H9 (cell line): ENCODE measurements at regions not wholly inside any gene's neighbourhood (a gene's known extent, or its start where the extent isn't known, plus 50 kb on each side); places are given as distances from the start of the nearest gene placed in this dataset.

ENCODE experiments used
- DNase-seq: peaks from one replicate; pipeline ENCODE4 v3.0.0-alpha.2; 2017
- H2AFZ ChIP-seq: one replicate; pipeline ENCODE4 v1.6.1; 2013; ENCODE audit warnings: mild to moderate bottlenecking, low read length, control low read depth, moderate library complexity
- H2AK5ac ChIP-seq: 2 replicates; pipeline ENCODE4 v1.6.1; 2013; ENCODE audit warnings: low read length, control low read depth, mixed read lengths; ENCODE audit not compliant: insufficient read length
- H2BK120ac ChIP-seq: one replicate; pipeline ENCODE4 v1.6.1; 2013; ENCODE audit warnings: low read depth, mild to moderate bottlenecking, low read length, control low read depth, inconsistent platforms; ENCODE audit not compliant: poor library complexity, severe bottlenecking
- H2BK12ac ChIP-seq: 2 replicates; pipeline ENCODE4 v1.6.1; 2013; ENCODE audit warnings: low read length, control low read depth, mixed read lengths, low read depth; ENCODE audit not compliant: insufficient read length
- H2BK15ac ChIP-seq: 2 replicates; pipeline ENCODE4 v1.6.1; 2013; ENCODE audit warnings: low read depth, low read length, control low read depth
- H2BK20ac ChIP-seq: one replicate; pipeline ENCODE4 v1.6.1; 2013; ENCODE audit warnings: low read depth, mild to moderate bottlenecking, low read length, control low read depth, inconsistent platforms; ENCODE audit not compliant: poor library complexity, severe bottlenecking
- H2BK5ac ChIP-seq: 2 replicates; pipeline ENCODE4 v1.6.1; 2013; ENCODE audit warnings: low read length, control low read depth, mixed read lengths; ENCODE audit not compliant: insufficient read length
- H3K14ac ChIP-seq: 2 replicates; pipeline ENCODE4 v1.6.1; 2013; ENCODE audit warnings: low read length, control low read depth; ENCODE audit not compliant: insufficient read depth
- H3K18ac ChIP-seq: 2 replicates; pipeline ENCODE4 v1.6.1; 2013; ENCODE audit warnings: low read depth, mild to moderate bottlenecking, mixed read lengths, low read length, control low read depth; ENCODE audit not compliant: insufficient read length
- H3K23ac ChIP-seq: 2 replicates; pipeline ENCODE4 v1.6.1; 2013; ENCODE audit warnings: low read length, control low read depth, mixed read lengths, low read depth; ENCODE audit not compliant: insufficient read length
- H3K23me2 ChIP-seq: 2 replicates; pipeline ENCODE4 v1.6.1; 2013; ENCODE audit warnings: low read depth, mild to moderate bottlenecking, mixed read lengths, low read length, control low read depth; ENCODE audit not compliant: insufficient read length, poor library complexity, severe bottlenecking
- H3K27ac ChIP-seq: 2 replicates; pipeline ENCODE4 v1.5.1; 2013; ENCODE audit warnings: low read length, control low read depth, mixed read lengths, low read depth; ENCODE audit not compliant: insufficient read length
- H3K27me3 ChIP-seq: 2 replicates; pipeline ENCODE4 v1.6.1; 2013; ENCODE audit warnings: low read length, control low read depth, inconsistent platforms; ENCODE audit not compliant: insufficient read depth
- H3K4ac ChIP-seq: 2 replicates; pipeline ENCODE4 v1.6.1; 2013; ENCODE audit warnings: low read depth, mild to moderate bottlenecking, control low read depth, inconsistent platforms, low read length, moderate library complexity
- H3K4me1 ChIP-seq: 2 replicates; pipeline ENCODE4 v1.6.1; 2013; ENCODE audit warnings: low read length, control low read depth, inconsistent platforms; ENCODE audit not compliant: insufficient read depth
- H3K4me2 ChIP-seq: 2 replicates; pipeline ENCODE4 v1.6.1; 2013; ENCODE audit warnings: low read length, control low read depth, mixed read lengths; ENCODE audit not compliant: insufficient read length, insufficient read depth
- H3K56ac ChIP-seq: 2 replicates; pipeline ENCODE4 v1.6.1; 2013; ENCODE audit warnings: low read depth, mild to moderate bottlenecking, mixed read lengths, low read length, control low read depth; ENCODE audit not compliant: insufficient read length
- H3K79me1 ChIP-seq: 2 replicates; pipeline ENCODE4 v1.6.1; 2013; ENCODE audit warnings: low read depth, mild to moderate bottlenecking, moderate library complexity, low read length, control low read depth, inconsistent platforms; ENCODE audit not compliant: insufficient read depth, poor library complexity, severe bottlenecking
- H3K79me2 ChIP-seq: 2 replicates; pipeline ENCODE4 v1.6.1; 2013; ENCODE audit warnings: low read length, control low read depth, inconsistent platforms; ENCODE audit not compliant: insufficient read depth
- H3K9ac ChIP-seq: 2 replicates; pipeline ENCODE4 v1.6.1; 2013; ENCODE audit warnings: low read length, control low read depth, mixed read lengths; ENCODE audit not compliant: insufficient read length; ENCODE audit errors: extremely low read depth
- H3K9me3 ChIP-seq: one replicate; pipeline ENCODE4 v1.6.1; 2013; ENCODE audit warnings: low read depth, low read length, inconsistent platforms; ENCODE audit not compliant: control insufficient read depth
- H3T11ph ChIP-seq: one replicate; pipeline ENCODE4 v1.6.1; 2013; ENCODE audit warnings: mild to moderate bottlenecking, low read length, control low read depth, inconsistent platforms
- H4K20me1 ChIP-seq: one replicate; pipeline ENCODE4 v1.6.1; 2013; ENCODE audit not compliant: control insufficient read depth, insufficient read length, insufficient read depth
- H4K5ac ChIP-seq: 2 replicates; pipeline ENCODE4 v1.6.1; 2013; ENCODE audit warnings: low read depth, mild to moderate bottlenecking, mixed read lengths, low read length, control low read depth; ENCODE audit not compliant: insufficient read length
- H4K8ac ChIP-seq: replicated peaks from 2 replicates; pipeline ENCODE4 v1.6.1; 2013; ENCODE audit warnings: low read length, control low read depth, mixed read lengths, low read depth; ENCODE audit not compliant: insufficient read length
- H4K91ac ChIP-seq: 2 replicates; pipeline ENCODE4 v1.6.1; 2013; ENCODE audit warnings: low read depth, mild to moderate bottlenecking, moderate library complexity, mixed read lengths, low read length, control low read depth; ENCODE audit not compliant: insufficient read length
- H3K27ac Mint-ChIP-seq, 3 experiments: 2 replicates in 2 of 3; 3 replicates in 1 of 3; pipeline ENCODE4 v1.8.0; 2020 to 2021; ENCODE audit warnings: mixed read lengths in 3 of 3, mild to moderate bottlenecking in 1 of 3, moderate library complexity in 1 of 3
- H3K27me3 Mint-ChIP-seq: 2 replicates; pipeline ENCODE4 v1.8.0; 2021; ENCODE audit warnings: low read depth, mild to moderate bottlenecking, moderate library complexity, mixed read lengths
- H3K36me3 Mint-ChIP-seq, 3 experiments: 2 replicates in 2 of 3; 3 replicates in 1 of 3; pipeline ENCODE4 v1.8.0; 2020 to 2021; ENCODE audit warnings: low read depth in 3 of 3, mixed read lengths in 3 of 3; ENCODE audit not compliant: insufficient read depth in 1 of 3
- H3K4me1 Mint-ChIP-seq, 2 experiments: 2 replicates each; pipeline ENCODE4 v1.8.0; 2020; ENCODE audit warnings: mixed read lengths in 2 of 2
- H3K4me3 Mint-ChIP-seq, 2 experiments: 2 replicates in 1 of 2; 3 replicates in 1 of 2; pipeline ENCODE4 v1.8.0; 2020 to 2021; ENCODE audit warnings: mild to moderate bottlenecking in 2 of 2, mixed read lengths in 2 of 2, moderate library complexity in 1 of 2
- H3K9me3 Mint-ChIP-seq, 2 experiments: 2 replicates in 1 of 2; 3 replicates in 1 of 2; pipeline ENCODE4 v1.8.0; 2020; ENCODE audit warnings: mild to moderate bottlenecking in 2 of 2, mixed read lengths in 2 of 2, moderate library complexity in 1 of 2
- WGBS: extraction: QIAGEN DNeasy Blood & Tissue Kit; methylation state at CpG from one replicate; pipeline ENCODE4 v1.1.7; 2013; ENCODE audit warnings: missing lambda C conversion rate, low lambda C conversion rate, mixed read lengths; ENCODE audit not compliant: insufficient read length; ENCODE audit errors: extremely low coverage; 5-methylcytosine and 5-hydroxymethylcytosine counted together
- TF ChIP-seq, protein P1 (sequence below): fragments of 200-600 bp; sonication (generic); conservative IDR thresholded peaks from 3 replicates; pipeline ENCODE4 v1.8.0; 2021; ENCODE audit warnings: antibody characterized with exemption, mild to moderate bottlenecking

DNA sequence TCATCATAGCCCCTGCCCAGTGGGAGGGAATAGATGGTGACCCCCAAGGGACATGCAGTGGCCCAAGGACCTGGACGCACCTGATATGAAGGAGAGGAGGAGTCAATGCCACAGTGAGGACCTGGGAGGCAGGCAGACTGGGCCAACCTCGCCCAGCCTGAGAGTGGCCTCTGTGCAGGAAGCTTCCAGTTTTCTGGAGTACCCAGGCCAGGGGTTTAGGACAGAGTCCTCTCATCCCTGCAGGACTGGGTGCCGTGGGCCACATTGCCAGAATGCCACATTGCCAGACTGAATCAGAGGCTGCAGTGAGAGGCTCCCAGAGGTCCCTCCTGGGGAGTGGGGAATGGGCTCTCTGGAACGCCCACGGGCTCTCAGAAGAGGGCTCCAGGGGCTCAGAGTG lies 82.9 kb upstream of the VSTM2B start:
- Histone ChIP-seq H3K27me3 (no peaks in the 10 kb centered on the region), H2AK5ac (no peak overlapping the region), H4K91ac (no peak overlapping the region), H2BK5ac (no peak overlapping the region), H3K23ac (no peak overlapping the region), H3K9me3 (no peaks in the 10 kb centered on the region), H3K14ac (no peak overlapping the region), H3K79me1 (no peaks in the 10 kb centered on the region), H4K20me1 (no peaks in the 10 kb centered on the region), H3K9ac (no peak overlapping the region), H3K4me1 (no peaks in the 10 kb centered on the region), H3K27ac (no peak overlapping the region), H3K79me2 (no peaks in the 10 kb centered on the region), H4K5ac (no peak overlapping the region), H2BK120ac (no peak overlapping the region), H2BK20ac (no peak overlapping the region), H2BK12ac (no peak overlapping the region), H3K18ac (no peak overlapping the region), H3K56ac (no peak overlapping the region), H2AFZ (no peak overlapping the region), H2BK15ac (no peak overlapping the region), H3T11ph (no peak overlapping the region), H3K4me2 (no peak overlapping the region), H3K23me2 (no peaks in the 10 kb centered on the region), H3K4ac (no peak overlapping the region), H4K8ac (no peak overlapping the region)
- no peaks in the 10 kb centered on the region for H3K4me1 Mint-ChIP-seq
- no peak for DNase-seq
- H3K27me3 Mint-ChIP-seq: peaks cover 26% of the 10 kb centered on the region
- TF ChIP-seq, protein P1, sequence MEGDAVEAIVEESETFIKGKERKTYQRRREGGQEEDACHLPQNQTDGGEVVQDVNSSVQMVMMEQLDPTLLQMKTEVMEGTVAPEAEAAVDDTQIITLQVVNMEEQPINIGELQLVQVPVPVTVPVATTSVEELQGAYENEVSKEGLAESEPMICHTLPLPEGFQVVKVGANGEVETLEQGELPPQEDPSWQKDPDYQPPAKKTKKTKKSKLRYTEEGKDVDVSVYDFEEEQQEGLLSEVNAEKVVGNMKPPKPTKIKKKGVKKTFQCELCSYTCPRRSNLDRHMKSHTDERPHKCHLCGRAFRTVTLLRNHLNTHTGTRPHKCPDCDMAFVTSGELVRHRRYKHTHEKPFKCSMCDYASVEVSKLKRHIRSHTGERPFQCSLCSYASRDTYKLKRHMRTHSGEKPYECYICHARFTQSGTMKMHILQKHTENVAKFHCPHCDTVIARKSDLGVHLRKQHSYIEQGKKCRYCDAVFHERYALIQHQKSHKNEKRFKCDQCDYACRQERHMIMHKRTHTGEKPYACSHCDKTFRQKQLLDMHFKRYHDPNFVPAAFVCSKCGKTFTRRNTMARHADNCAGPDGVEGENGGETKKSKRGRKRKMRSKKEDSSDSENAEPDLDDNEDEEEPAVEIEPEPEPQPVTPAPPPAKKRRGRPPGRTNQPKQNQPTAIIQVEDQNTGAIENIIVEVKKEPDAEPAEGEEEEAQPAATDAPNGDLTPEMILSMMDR: no peak
- H3K9me3 Mint-ChIP-seq: peaks cover 17 to 18% of the 10 kb centered on the region in 2 experiments
- H3K4me3 Mint-ChIP-seq: no peak overlapping the region
- peaks cover 0 to 4% (median 0%) of the 10 kb centered on the region in 3 experiments; a peak in 2 of 7 replicates for H3K36me3 Mint-ChIP-seq
- WGBS: no CpG with 5 or more reads among the region's 5 CpGs
- no peak overlapping the region for H3K27ac Mint-ChIP-seq
